HFFc6 (cell line): ENCODE measurements at regions not wholly inside any gene's neighbourhood (a gene's known extent, or its start where the extent isn't known, plus 50 kb on each side); places are given as distances from the start of the nearest gene placed in this dataset.
A peak's percentile ranks its signal among the peaks of the same experiment; 100 is the strongest.

ENCODE experiments used
- DNase-seq: peaks from one replicate; pipeline ENCODE4 v3.0.0-alpha.2; 2018
- H3K27ac Mint-ChIP-seq: 2 replicates; pipeline ENCODE4 v1.8.0; 2020; ENCODE audit warnings: mild to moderate bottlenecking, mixed read lengths
- H3K27me3 Mint-ChIP-seq: 2 replicates; pipeline ENCODE4 v1.8.0; 2021; ENCODE audit warnings: mild to moderate bottlenecking, moderate library complexity, mixed read lengths; ENCODE audit not compliant: insufficient read depth
- H3K36me3 Mint-ChIP-seq: 2 replicates; pipeline ENCODE4 v1.8.0; 2021; ENCODE audit warnings: low read depth, mixed read lengths
- H3K4me1 Mint-ChIP-seq: 2 replicates; pipeline ENCODE4 v1.8.0; 2020; ENCODE audit warnings: low read depth, mixed read lengths
- H3K4me3 Mint-ChIP-seq: 2 replicates; pipeline ENCODE4 v1.8.0; 2020; ENCODE audit warnings: mild to moderate bottlenecking, moderate library complexity, mixed read lengths
- H3K9me3 Mint-ChIP-seq: 2 replicates; pipeline ENCODE4 v1.8.0; 2020; ENCODE audit warnings: mild to moderate bottlenecking, mixed read lengths
- CTCF ChIP-seq: fragments of 200-600 bp; sonication (generic); IDR thresholded peaks from 2 replicates; pipeline ENCODE4 v1.5.0; 2021; ENCODE audit warnings: antibody characterized with exemption, mild to moderate bottlenecking

- Mint-ChIP-seq H3K36me3 (no peaks in the 10 kb centered on the region), H3K27me3 (no peaks in the 10 kb centered on the region; the same call in 1 of the 2 replicates), H3K27ac (no peak overlapping the region), H3K9me3 (peaks cover 3% of the 10 kb centered on the region; the same call in 1 of the 2 replicates), H3K4me3 (no peak overlapping the region), H3K4me1 (no peaks in the 10 kb centered on the region)
- TF ChIP-seq CTCF, result no peak
- no peak for DNase-seq
Measured at GRCh38 chr1:76003946-76004345, 70.6 kb upstream of the ST6GALNAC3 start.

- no peak for DNase-seq
- no peak for TF ChIP-seq CTCF
- H3K27me3 Mint-ChIP-seq, result no peaks in the 10 kb centered on the region; the same call in 1 of the 2 replicates
- no peaks in the 10 kb centered on the region for H3K4me1 Mint-ChIP-seq
- peaks cover 5% of the 10 kb centered on the region; the same call in 1 of the 2 replicates for H3K36me3 Mint-ChIP-seq
- H3K27ac Mint-ChIP-seq, result no peak overlapping the region
- no peak overlapping the region for H3K4me3 Mint-ChIP-seq
- no peaks in the 10 kb centered on the region for H3K9me3 Mint-ChIP-seq
Measured at GRCh38 chr1:76005765-76006164, 68.8 kb upstream of the ST6GALNAC3 start.

GRCh38 chr1:76006234-76006633, 68.3 kb upstream of the ST6GALNAC3 start:
- no peak for TF ChIP-seq CTCF
- H3K36me3 Mint-ChIP-seq, result peaks cover 5% of the 10 kb centered on the region; the same call in 1 of the 2 replicates
- H3K27me3 Mint-ChIP-seq, result no peaks in the 10 kb centered on the region; the same call in 1 of the 2 replicates
- H3K27ac Mint-ChIP-seq, result no peak overlapping the region
- peak; percentile 36 for DNase-seq
- no peaks in the 10 kb centered on the region for H3K9me3 Mint-ChIP-seq
- no peak overlapping the region for H3K4me3 Mint-ChIP-seq
- H3K4me1 Mint-ChIP-seq, result no peaks in the 10 kb centered on the region

GRCh38 chr1:76010802-76011201, 63.7 kb upstream of the ST6GALNAC3 start:
- H3K4me3 Mint-ChIP-seq, result no peak overlapping the region
- H3K27me3 Mint-ChIP-seq, result no peaks in the 10 kb centered on the region; the same call in 1 of the 2 replicates
- no peaks in the 10 kb centered on the region for H3K4me1 Mint-ChIP-seq
- no peak for TF ChIP-seq CTCF
- H3K36me3 Mint-ChIP-seq, result peaks cover 5% of the 10 kb centered on the region; the same call in 1 of the 2 replicates
- no peaks in the 10 kb centered on the region for H3K9me3 Mint-ChIP-seq
- no peak overlapping the region for H3K27ac Mint-ChIP-seq
- DNase-seq, result no peak

GRCh38 chr1:76012341-76013205, 62.0 kb upstream of the ST6GALNAC3 start:
- no peak for DNase-seq
- H3K27me3 Mint-ChIP-seq, result no peaks in the 10 kb centered on the region; the same call in 1 of the 2 replicates
- H3K36me3 Mint-ChIP-seq, result peaks cover 5% of the 10 kb centered on the region; the same call in 1 of the 2 replicates

More at GRCh38 chr1:76012341-76013205, 62.0 kb upstream of the ST6GALNAC3 start:
- Mint-ChIP-seq H3K4me3 (no peak overlapping the region), H3K9me3 (no peaks in the 10 kb centered on the region), H3K4me1 (no peaks in the 10 kb centered on the region), H3K27ac (no peak overlapping the region)
- TF ChIP-seq CTCF, result no peak
